Dendritic cell treated with granulocyte-macrophage colony-stimulating factor and Interleukin-4, amounts not matched to agents 40 ng/mL and 50 ng/mL, for 4 days (primary cell): ENCODE measurements at regions not wholly inside any gene's neighbourhood (a gene's known extent, or its start where the extent isn't known, plus 50 kb on each side); places are given as distances from the start of the nearest gene placed in this dataset.
"Not testable (repeated sequence)": the region's sequence is repeated elsewhere in the genome, so short reads cannot be mapped to it uniquely, and the experiment has no call there.

Experiments used
- H3K27ac Mint-ChIP-seq: one replicate; pipeline ENCODE4 v1.8.0; 2022; ENCODE audit warnings: mild to moderate bottlenecking, mixed read lengths
- H3K27me3 Mint-ChIP-seq: one replicate; pipeline ENCODE4 v1.8.0; 2022; ENCODE audit warnings: mild to moderate bottlenecking, mixed read lengths
- H3K36me3 Mint-ChIP-seq: one replicate; pipeline ENCODE4 v1.8.0; 2022; ENCODE audit warnings: low read depth, mixed read lengths
- H3K4me1 Mint-ChIP-seq: one replicate; pipeline ENCODE4 v1.8.0; 2022; ENCODE audit warnings: low read depth, mixed read lengths
- H3K4me3 Mint-ChIP-seq: one replicate; pipeline ENCODE4 v1.8.0; 2022; ENCODE audit warnings: mild to moderate bottlenecking, moderate library complexity, mixed read lengths
- H3K9me3 Mint-ChIP-seq: one replicate; pipeline ENCODE4 v1.8.0; 2022; ENCODE audit warnings: mixed read lengths
- intact Hi-C: fragments of 100-400 bp; cut with micrococcal nuclease; formaldehyde crosslinking; loops from one replicate; pipeline ENCODE4 v1.15.0; 2022

- Mint-ChIP-seq H3K27ac (no peak overlapping the region), H3K4me3 (no peak overlapping the region), H3K9me3 (peaks cover 35% of the 10 kb centered on the region), H3K4me1 (no peaks in the 10 kb centered on the region), H3K27me3 (no peaks in the 10 kb centered on the region), H3K36me3 (no peaks in the 10 kb centered on the region)
- intact Hi-C loops, result no loop called here
Measured at GRCh38 chr6:101066481-101066880, 185.4 kb upstream of the ASCC3 start.

- Mint-ChIP-seq H3K4me1 (no peaks in the 10 kb centered on the region), H3K27me3 (no peaks in the 10 kb centered on the region), H3K36me3 (no peaks in the 10 kb centered on the region), H3K4me3 (no peak overlapping the region), H3K9me3 (peaks cover 21% of the 10 kb centered on the region), H3K27ac (no peak overlapping the region)
- intact Hi-C loops, result no loop called here
Measured at GRCh38 chr6:101069191-101069795, 188.2 kb upstream of the ASCC3 start.

GRCh38 chr6:101070044-101070608 lies 189.0 kb upstream of the ASCC3 start:
- intact Hi-C loops, result no loop called here
- Mint-ChIP-seq H3K27ac (no peak overlapping the region), H3K9me3 (peaks cover 21% of the 10 kb centered on the region), H3K4me1 (no peaks in the 10 kb centered on the region), H3K4me3 (no peak overlapping the region), H3K36me3 (no peaks in the 10 kb centered on the region), H3K27me3 (no peaks in the 10 kb centered on the region)

GRCh38 chr6:101077344-101077743 lies 196.2 kb upstream of the ASCC3 start:
- H3K36me3 Mint-ChIP-seq, result no peaks in the 10 kb centered on the region
- H3K27me3 Mint-ChIP-seq, result no peaks in the 10 kb centered on the region
- no peaks in the 10 kb centered on the region for H3K4me1 Mint-ChIP-seq
- no peaks in the 10 kb centered on the region for H3K9me3 Mint-ChIP-seq
- intact Hi-C loops, result no loop called here
- no peak overlapping the region for H3K4me3 Mint-ChIP-seq
- H3K27ac Mint-ChIP-seq, result no peak overlapping the region

GRCh38 chr6:101079696-101080270 lies 198.7 kb upstream of the ASCC3 start:
- H3K4me3 Mint-ChIP-seq, result no peak overlapping the region
- no peaks in the 10 kb centered on the region for H3K27me3 Mint-ChIP-seq
- no peaks in the 10 kb centered on the region for H3K9me3 Mint-ChIP-seq
- no peak overlapping the region for H3K27ac Mint-ChIP-seq
- no peaks in the 10 kb centered on the region for H3K36me3 Mint-ChIP-seq
- no peaks in the 10 kb centered on the region for H3K4me1 Mint-ChIP-seq
- intact Hi-C loops, result no loop called here

GRCh38 chr6:101080597-101080996 lies 199.5 kb upstream of the ASCC3 start:
- Mint-ChIP-seq H3K4me1 (no peaks in the 10 kb centered on the region), H3K27me3 (no peaks in the 10 kb centered on the region), H3K27ac (no peak overlapping the region), H3K4me3 (no peak overlapping the region), H3K36me3 (no peaks in the 10 kb centered on the region), H3K9me3 (no peaks in the 10 kb centered on the region)
- intact Hi-C loops, result no loop called here

GRCh38 chr6:101083533-101084175 lies 202.5 kb upstream of the ASCC3 start:
- Mint-ChIP-seq H3K27ac (no peak overlapping the region), H3K4me3 (no peak overlapping the region), H3K4me1 (no peaks in the 10 kb centered on the region), H3K27me3 (no peaks in the 10 kb centered on the region), H3K36me3 (no peaks in the 10 kb centered on the region), H3K9me3 (no peaks in the 10 kb centered on the region)
- intact Hi-C loops, result no loop called here

GRCh38 chr6:101085327-101085726 lies 204.2 kb upstream of the ASCC3 start:
- intact Hi-C loops, result no loop called here
- no peaks in the 10 kb centered on the region for H3K36me3 Mint-ChIP-seq

GRCh38 chr6:101086473-101086872 lies 205.3 kb upstream of the ASCC3 start:
- peaks cover 20% of the 10 kb centered on the region for H3K9me3 Mint-ChIP-seq
- intact Hi-C loops, result no loop called here
- no peaks in the 10 kb centered on the region for H3K27me3 Mint-ChIP-seq
- H3K36me3 Mint-ChIP-seq, result no peaks in the 10 kb centered on the region
- no peaks in the 10 kb centered on the region for H3K4me1 Mint-ChIP-seq
- H3K4me3 Mint-ChIP-seq, result no peak overlapping the region
- no peak overlapping the region for H3K27ac Mint-ChIP-seq

More at GRCh38 chr6:101085327-101085726, 204.2 kb upstream of the ASCC3 start:
- H3K27me3 Mint-ChIP-seq, result no peaks in the 10 kb centered on the region
- no peak overlapping the region for H3K4me3 Mint-ChIP-seq
- peaks cover 8% of the 10 kb centered on the region for H3K9me3 Mint-ChIP-seq
- no peak overlapping the region for H3K27ac Mint-ChIP-seq
- H3K4me1 Mint-ChIP-seq, result no peaks in the 10 kb centered on the region

- H3K36me3 Mint-ChIP-seq, result no peaks in the 10 kb centered on the region
- peaks cover 36% of the 10 kb centered on the region for H3K9me3 Mint-ChIP-seq
- no peak overlapping the region for H3K4me3 Mint-ChIP-seq
- H3K27me3 Mint-ChIP-seq, result no peaks in the 10 kb centered on the region
- intact Hi-C loops, result no loop called here
- H3K4me1 Mint-ChIP-seq, result no peaks in the 10 kb centered on the region
- H3K27ac Mint-ChIP-seq, result no peak overlapping the region
Measured at GRCh38 chr6:101088594-101088993, 207.5 kb upstream of the ASCC3 start.

- Mint-ChIP-seq H3K36me3 (no peaks in the 10 kb centered on the region), H3K4me1 (no peaks in the 10 kb centered on the region), H3K4me3 (no peak overlapping the region), H3K27me3 (no peaks in the 10 kb centered on the region), H3K9me3 (peaks cover 37% of the 10 kb centered on the region), H3K27ac (no peak overlapping the region)
- intact Hi-C loops, result no loop called here
Measured at GRCh38 chr6:101089640-101090039, 208.5 kb upstream of the ASCC3 start.

- Mint-ChIP-seq H3K4me3 (no peak overlapping the region), H3K27me3 (no peaks in the 10 kb centered on the region), H3K4me1 (no peaks in the 10 kb centered on the region), H3K9me3 (peaks cover 37% of the 10 kb centered on the region), H3K36me3 (no peaks in the 10 kb centered on the region), H3K27ac (no peak overlapping the region)
- intact Hi-C loops, result no loop called here
Measured at GRCh38 chr6:101090281-101090680, 209.2 kb upstream of the ASCC3 start.

- peaks cover 13% of the 10 kb centered on the region for H3K9me3 Mint-ChIP-seq
Measured at GRCh38 chr6:101098605-101099004, 217.5 kb upstream of the ASCC3 start.

GRCh38 chr6:101102702-101103101 lies 221.6 kb upstream of the ASCC3 start:
- no peak overlapping the region for H3K27ac Mint-ChIP-seq
- peaks cover 12% of the 10 kb centered on the region for H3K9me3 Mint-ChIP-seq
- no peaks in the 10 kb centered on the region for H3K4me1 Mint-ChIP-seq
- H3K4me3 Mint-ChIP-seq, result no peak overlapping the region
- no peaks in the 10 kb centered on the region for H3K36me3 Mint-ChIP-seq
- intact Hi-C loops, result no loop called here
- no peaks in the 10 kb centered on the region for H3K27me3 Mint-ChIP-seq

More at GRCh38 chr6:101098605-101099004, 217.5 kb upstream of the ASCC3 start:
- H3K36me3 Mint-ChIP-seq, H3K27me3 Mint-ChIP-seq, H3K27ac Mint-ChIP-seq, H3K4me3 Mint-ChIP-seq, H3K4me1 Mint-ChIP-seq, intact Hi-C loops: not testable (repeated sequence)
